Colon (tissue), 2 donors: ENCODE measurements at regions not wholly inside any gene's neighbourhood (a gene's known extent, or its start where the extent isn't known, plus 50 kb on each side); places are given as distances from the start of the nearest gene placed in this dataset.
"Not testable (repeated sequence)": the region's sequence is repeated elsewhere in the genome, so short reads cannot be mapped to it uniquely, and the experiment has no call there.

Experiments used
- FAIRE-seq: peaks from 2 replicates; lab custom pipeline; 2012; peaks lifted over from hg19 to GRCh38; lab: Jason Lieb, UNC
- donor health status: control.
- donor health status: control.

- FAIRE-seq: no peak
Observed at GRCh38 chrX:124426288-124427169, 80.2 kb downstream of the SH2D1A start.

DNA sequence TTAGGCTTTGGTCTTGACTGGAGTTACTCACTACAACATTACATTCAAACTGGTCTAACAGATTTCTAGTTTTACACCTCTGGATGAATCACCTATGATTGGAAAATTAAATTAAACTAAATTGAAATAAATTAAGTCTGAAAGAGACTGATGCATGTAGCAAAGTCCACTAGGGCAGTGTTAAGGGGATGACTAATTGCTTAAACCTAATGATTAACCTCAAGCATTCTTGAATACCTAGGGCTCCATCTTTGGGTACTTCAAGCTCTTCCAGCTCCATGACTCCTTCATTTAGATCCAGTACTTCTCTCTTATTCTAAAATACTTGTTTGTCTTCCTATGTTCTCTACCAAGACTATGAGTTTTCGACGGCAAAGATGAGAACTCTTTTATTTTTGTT lies 86.8 kb downstream of the SH2D1A start:
- FAIRE-seq: no peak

DNA sequence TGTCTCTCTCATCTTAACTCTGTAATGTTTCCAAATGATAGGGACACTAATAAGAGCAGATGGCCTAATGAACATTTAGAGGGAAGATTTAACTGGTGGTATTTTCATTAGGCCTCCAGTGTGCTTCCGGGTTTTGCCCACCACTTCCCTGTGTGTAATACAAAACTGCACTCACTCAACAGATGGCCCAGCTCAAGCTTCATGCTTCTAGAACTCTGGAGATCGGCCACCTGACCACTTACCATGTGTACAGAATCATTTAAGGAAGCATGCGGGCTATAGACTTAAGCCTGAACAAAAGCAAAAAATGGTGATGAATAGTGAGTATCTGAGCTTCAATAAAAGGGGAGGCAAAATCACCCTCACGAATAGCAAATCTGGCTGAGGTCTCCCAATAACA lies 89.3 kb downstream of the SH2D1A start:
- FAIRE-seq: no peak

- FAIRE-seq: no peak
Observed at GRCh38 chrX:124440695-124441094, 94.3 kb downstream of the SH2D1A start.

- no peak for FAIRE-seq
Observed at GRCh38 chrX:124441971-124442590, 95.7 kb downstream of the SH2D1A start.

DNA sequence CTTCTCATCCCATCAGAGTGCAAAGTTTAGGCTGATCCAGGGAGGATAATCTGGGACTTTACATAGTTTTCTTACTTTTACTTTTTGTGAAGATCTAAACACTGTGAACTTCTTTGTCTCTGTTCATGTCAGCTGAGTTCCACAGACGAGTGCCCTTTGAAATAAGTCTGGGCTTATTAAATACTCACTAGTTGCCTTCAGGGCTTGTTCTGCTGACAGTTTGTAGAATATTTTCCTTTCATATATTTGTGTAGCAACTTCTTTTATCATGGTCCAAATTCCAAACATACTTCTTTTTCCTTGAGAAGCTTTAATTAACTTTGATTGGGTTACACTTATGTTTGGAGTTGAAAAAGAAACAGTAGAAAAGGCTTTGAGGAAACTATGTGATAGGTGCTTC lies 109.6 kb downstream of the SH2D1A start:
- FAIRE-seq: no peak

- not testable (repeated sequence) for FAIRE-seq
Observed at GRCh38 chrX:124459851-124460250, 113.5 kb downstream of the SH2D1A start.

- FAIRE-seq: no peak
Observed at GRCh38 chrX:124462931-124463330, 116.6 kb downstream of the SH2D1A start.

DNA sequence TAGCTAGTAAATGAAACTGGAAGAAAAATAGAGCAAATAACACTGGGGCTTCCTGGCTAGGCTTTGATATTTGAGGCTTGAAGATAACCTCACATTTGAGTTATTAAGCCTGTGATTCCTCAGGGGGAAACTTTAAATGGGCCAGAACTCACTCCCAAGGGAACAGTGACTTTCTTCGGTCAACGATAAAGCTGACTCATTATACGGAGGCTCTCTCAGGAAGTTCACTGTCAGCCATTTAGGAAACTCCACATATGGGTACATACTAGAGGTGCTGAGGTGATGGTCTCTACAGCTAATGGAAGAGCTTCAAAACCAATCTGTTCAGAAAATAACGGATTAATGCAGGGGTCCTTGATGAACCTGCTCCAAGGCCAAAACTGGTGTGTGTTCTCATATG lies 120.8 kb downstream of the SH2D1A start:
- no peak for FAIRE-seq

- no peak for FAIRE-seq
Observed at GRCh38 chrX:124475358-124475757, 129.0 kb downstream of the SH2D1A start.

- FAIRE-seq: no peak
Observed at GRCh38 chrX:124476562-124476961, 130.2 kb downstream of the SH2D1A start.

- FAIRE-seq: no peak
Observed at GRCh38 chrX:124478046-124478445, 131.7 kb downstream of the SH2D1A start.

DNA sequence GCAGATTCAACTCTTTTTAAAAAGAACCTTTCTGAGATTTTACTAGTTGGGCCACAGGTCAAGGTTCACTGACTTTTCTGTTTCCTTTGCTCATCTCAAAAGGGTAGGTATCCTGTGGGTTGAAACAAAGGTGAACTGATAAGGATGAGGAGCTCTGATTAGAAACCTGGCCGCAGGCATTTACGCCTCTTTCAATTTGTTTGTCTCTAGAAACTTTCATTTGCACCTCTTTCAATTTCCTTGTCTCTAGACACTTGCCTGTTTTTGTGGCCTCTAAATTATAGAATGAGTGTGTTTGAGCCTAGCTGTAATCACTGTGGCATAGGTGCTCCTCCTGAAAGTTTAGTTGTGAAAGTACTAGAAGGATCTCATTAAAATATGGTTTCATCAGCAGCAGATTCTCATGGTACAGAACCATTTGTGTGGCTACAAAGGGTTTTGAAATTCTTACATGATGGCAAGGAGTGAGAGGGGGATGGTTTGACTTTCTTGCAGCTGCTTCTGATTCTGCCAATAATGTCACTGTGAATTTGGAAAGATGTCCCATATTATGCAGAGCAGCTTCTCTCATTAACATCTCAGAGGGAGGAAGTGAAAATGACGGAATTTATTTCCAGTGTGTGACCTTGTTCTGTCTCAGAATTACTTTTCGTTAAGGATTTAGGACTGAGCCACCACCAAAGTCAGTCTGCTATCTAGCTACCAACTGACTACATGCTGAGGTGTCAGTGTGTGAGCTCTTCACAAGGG lies 142.2 kb downstream of the SH2D1A start:
- FAIRE-seq: no peak

DNA sequence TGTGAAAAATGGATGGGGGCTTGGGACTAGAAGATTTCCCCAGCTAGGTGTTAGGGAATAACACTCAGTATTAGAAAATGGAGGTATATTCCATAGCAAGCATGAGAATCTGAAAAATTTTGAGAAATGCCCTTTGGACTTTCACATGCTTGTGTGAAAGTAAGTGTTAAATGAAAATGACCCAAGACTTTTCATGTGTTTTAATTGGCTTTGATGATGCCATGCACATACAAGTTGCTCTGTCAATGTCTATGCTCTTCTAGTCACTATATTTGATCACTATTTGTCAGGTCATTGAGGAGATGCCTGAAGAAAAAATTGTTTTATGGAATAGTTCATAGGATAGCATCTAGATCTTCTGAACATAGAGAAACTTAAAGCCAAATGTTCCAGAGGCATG lies 147.6 kb downstream of the SH2D1A start:
- no peak for FAIRE-seq

GRCh38 chrX:124497386-124497785 lies 151.0 kb downstream of the SH2D1A start:
- no peak for FAIRE-seq

GRCh38 chrX:124501586-124501985 lies 155.2 kb downstream of the SH2D1A start:
- FAIRE-seq: no peak

- no peak for FAIRE-seq
Observed at GRCh38 chrX:124502166-124502565, 155.8 kb downstream of the SH2D1A start.

GRCh38 chrX:124502599-124502998 lies 156.2 kb downstream of the SH2D1A start:
- FAIRE-seq: peak; percentile 24

GRCh38 chrX:124504111-124504983 lies 158.0 kb downstream of the SH2D1A start:
- FAIRE-seq: no peak

- FAIRE-seq: no peak
Observed at GRCh38 chrX:124506066-124506465, 159.7 kb downstream of the SH2D1A start.

DNA sequence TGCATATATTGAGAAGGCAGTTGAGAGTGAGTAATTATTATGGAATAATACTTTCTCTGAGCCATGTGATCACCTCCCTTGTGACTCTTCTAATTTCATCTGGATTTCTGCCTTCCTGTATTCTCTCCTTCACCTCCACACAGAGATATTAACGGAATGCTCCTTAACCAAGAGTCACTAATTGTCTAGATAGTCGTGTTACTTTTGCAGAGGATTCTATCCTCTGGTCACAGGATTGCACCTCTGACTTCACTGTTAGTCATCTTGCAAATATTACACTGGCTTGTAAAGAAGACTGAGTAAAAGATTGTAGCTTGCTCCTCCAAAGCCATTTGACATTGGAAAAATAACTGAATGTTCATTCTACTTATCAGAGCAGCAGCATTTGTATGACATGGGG lies 160.9 kb downstream of the SH2D1A start:
- FAIRE-seq: no peak

- no peak for FAIRE-seq
Observed at GRCh38 chrX:124518885-124519284, 172.5 kb downstream of the SH2D1A start.
